Hepatocyte (in vitro differentiated cells): ENCODE measurements at regions not wholly inside any gene's neighbourhood (a gene's known extent, or its start where the extent isn't known, plus 50 kb on each side); places are given as distances from the start of the nearest gene placed in this dataset.

Experiments used
- DNase-seq: peaks from one replicate; pipeline ENCODE4 v3.0.0-alpha.2; 2016; ENCODE audit warnings: low spot score
- H2AFZ ChIP-seq: fragments of 200-600 bp; sonication (generic); 2 replicates; pipeline ENCODE4 v1.6.0; 2016; ENCODE audit warnings: antibody characterized with exemption, mild to moderate bottlenecking
- H3K27ac ChIP-seq: fragments of 200-600 bp; sonication (generic); 2 replicates; pipeline ENCODE4 v1.5.1; 2016; ENCODE audit warnings: mild to moderate bottlenecking
- H3K27me3 ChIP-seq: fragments of 200-600 bp; sonication (generic); 2 replicates; pipeline ENCODE4 v1.6.1; 2016
- H3K36me3 ChIP-seq: fragments of 200-600 bp; sonication (generic); replicated peaks from 2 replicates; pipeline ENCODE4 v1.5.1; 2016; ENCODE audit warnings: low read depth; ENCODE audit not compliant: insufficient read depth
- H3K4me1 ChIP-seq: fragments of 200-600 bp; sonication (generic); 2 replicates; pipeline ENCODE4 v1.5.1; 2016; ENCODE audit warnings: mild to moderate bottlenecking, moderate library complexity; ENCODE audit not compliant: insufficient read depth
- H3K4me2 ChIP-seq: fragments of 200-600 bp; sonication (generic); 2 replicates; pipeline ENCODE4 v1.6.0; 2016
- H3K4me3 ChIP-seq: fragments of 200-600 bp; sonication (generic); 2 replicates; pipeline ENCODE4 v1.5.1; 2016; ENCODE audit warnings: mild to moderate bottlenecking
- H3K79me2 ChIP-seq: fragments of 200-600 bp; sonication (generic); 2 replicates; pipeline ENCODE4 v1.6.0; 2017; ENCODE audit warnings: mild to moderate bottlenecking
- H3K9me2 ChIP-seq: fragments of 200-600 bp; sonication (generic); replicated peaks from 2 replicates; pipeline ENCODE4 v1.6.0; 2017; ENCODE audit warnings: mild to moderate bottlenecking; ENCODE audit not compliant: insufficient read depth
- H3K9me3 ChIP-seq: fragments of 200-600 bp; sonication (generic); 2 replicates; pipeline ENCODE4 v1.5.1; 2016; ENCODE audit warnings: low read depth, mild to moderate bottlenecking
- H4K20me1 ChIP-seq: fragments of 200-600 bp; sonication (generic); 2 replicates; pipeline ENCODE4 v1.6.0; 2016; ENCODE audit warnings: mild to moderate bottlenecking; ENCODE audit not compliant: insufficient read depth, poor library complexity, severe bottlenecking
- EZH2 ChIP-seq: fragments of 200-600 bp; sonication (generic); IDR thresholded peaks from 2 replicates; pipeline ENCODE4 v1.6.1; 2016; ENCODE audit warnings: antibody characterized with exemption, mild to moderate bottlenecking, borderline replicate concordance
- EZH2phosphoT487 ChIP-seq: fragments of 200-600 bp; sonication (generic); IDR thresholded peaks from one replicate; pipeline ENCODE4 v1.6.1; 2018; ENCODE audit warnings: antibody characterized with exemption, mild to moderate bottlenecking, low read depth, moderate library complexity; ENCODE audit not compliant: unreplicated experiment, severe bottlenecking
- WGBS: methylation state at CpG from one replicate; pipeline ENCODE4 v1.1.6; 2016; ENCODE audit warnings: low lambda C conversion rate; ENCODE audit errors: missing lambda C conversion rate; 5-methylcytosine and 5-hydroxymethylcytosine counted together
- TF ChIP-seq, protein P1 (sequence below): fragments of 200-600 bp; sonication (generic); IDR thresholded peaks from 2 replicates; pipeline ENCODE4 v1.5.1; 2016; ENCODE audit warnings: antibody characterized with exemption, mild to moderate bottlenecking; ENCODE audit not compliant: poor library complexity

DNA sequence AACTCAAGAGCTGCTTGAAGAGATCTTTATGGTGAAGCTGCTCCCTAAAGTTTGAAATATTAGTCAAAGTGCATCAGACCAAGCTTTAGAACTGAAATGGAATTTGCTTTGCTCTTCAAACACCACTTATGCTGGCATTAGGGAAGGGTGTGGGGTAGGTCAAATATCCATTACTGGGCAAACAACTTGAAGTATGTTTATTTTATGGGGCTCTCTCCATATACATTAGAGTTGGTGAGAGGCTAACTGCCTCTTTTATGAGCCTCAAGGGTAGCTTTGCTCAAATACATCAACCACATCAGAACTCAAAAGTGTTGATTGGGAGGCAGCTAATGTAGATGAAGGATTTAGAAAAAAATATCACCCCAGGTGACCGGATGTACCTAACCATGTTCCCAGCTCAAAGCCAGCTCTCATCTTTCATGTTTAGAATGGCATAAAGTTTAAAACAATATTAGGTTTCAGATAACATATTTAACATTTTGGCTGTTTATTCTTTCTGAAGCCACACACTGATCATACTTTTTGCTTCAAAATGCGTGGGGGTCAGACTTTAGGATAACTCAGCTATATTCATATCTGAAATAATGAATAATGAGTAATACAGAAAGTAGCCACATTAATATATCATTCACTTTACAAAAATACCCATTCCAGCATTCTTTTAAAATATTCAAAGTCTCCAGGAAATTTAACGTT, 318.6 kb downstream of the PTEN start:
- H3K79me2 ChIP-seq = no peaks in the 10 kb centered on the region
- no peaks in the 10 kb centered on the region for H3K27me3 ChIP-seq
- no peaks in the 10 kb centered on the region for H4K20me1 ChIP-seq
- H3K27ac ChIP-seq = peak overlapping the region; percentile 53
- H3K4me1 ChIP-seq = peaks cover 37% of the 10 kb centered on the region
- H2AFZ ChIP-seq = no peak overlapping the region
- DNase-seq = no peak
- no peak overlapping the region for H3K4me3 ChIP-seq
- H3K36me3 ChIP-seq = no peaks in the 10 kb centered on the region
- no peaks in the 10 kb centered on the region for H3K9me2 ChIP-seq
- H3K9me3 ChIP-seq = no peaks in the 10 kb centered on the region
- WGBS = 68% methylated on average over 3 of the region's 3 CpGs
- TF ChIP-seq, protein P1, sequence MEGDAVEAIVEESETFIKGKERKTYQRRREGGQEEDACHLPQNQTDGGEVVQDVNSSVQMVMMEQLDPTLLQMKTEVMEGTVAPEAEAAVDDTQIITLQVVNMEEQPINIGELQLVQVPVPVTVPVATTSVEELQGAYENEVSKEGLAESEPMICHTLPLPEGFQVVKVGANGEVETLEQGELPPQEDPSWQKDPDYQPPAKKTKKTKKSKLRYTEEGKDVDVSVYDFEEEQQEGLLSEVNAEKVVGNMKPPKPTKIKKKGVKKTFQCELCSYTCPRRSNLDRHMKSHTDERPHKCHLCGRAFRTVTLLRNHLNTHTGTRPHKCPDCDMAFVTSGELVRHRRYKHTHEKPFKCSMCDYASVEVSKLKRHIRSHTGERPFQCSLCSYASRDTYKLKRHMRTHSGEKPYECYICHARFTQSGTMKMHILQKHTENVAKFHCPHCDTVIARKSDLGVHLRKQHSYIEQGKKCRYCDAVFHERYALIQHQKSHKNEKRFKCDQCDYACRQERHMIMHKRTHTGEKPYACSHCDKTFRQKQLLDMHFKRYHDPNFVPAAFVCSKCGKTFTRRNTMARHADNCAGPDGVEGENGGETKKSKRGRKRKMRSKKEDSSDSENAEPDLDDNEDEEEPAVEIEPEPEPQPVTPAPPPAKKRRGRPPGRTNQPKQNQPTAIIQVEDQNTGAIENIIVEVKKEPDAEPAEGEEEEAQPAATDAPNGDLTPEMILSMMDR = no peak
- no peak for TF ChIP-seq EZH2
- no peak for TF ChIP-seq EZH2phosphoT487
- no peak overlapping the region for H3K4me2 ChIP-seq

DNA sequence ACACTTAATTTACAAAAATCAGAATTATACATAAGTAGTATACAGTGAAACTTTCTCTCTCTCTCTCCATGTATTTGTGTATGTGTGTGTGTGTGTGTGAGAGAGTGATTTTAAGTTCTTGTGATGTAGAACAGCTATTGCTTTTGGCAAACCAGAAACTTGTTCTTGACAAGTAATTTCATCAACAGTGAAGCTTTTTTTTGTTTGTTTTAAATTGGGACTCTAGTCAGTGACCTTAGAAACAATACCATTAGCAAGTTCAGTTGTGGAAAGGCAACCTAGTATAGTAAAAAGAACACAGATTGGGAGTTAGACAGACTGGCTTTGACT, 319.1 kb downstream of the PTEN start:
- Histone ChIP-seq H3K4me3 (no peak overlapping the region), H3K4me2 (no peak overlapping the region), H3K4me1 (peaks cover 37% of the 10 kb centered on the region), H2AFZ (no peak overlapping the region), H3K9me3 (no peaks in the 10 kb centered on the region), H3K9me2 (no peaks in the 10 kb centered on the region), H3K79me2 (no peaks in the 10 kb centered on the region), H3K27me3 (no peaks in the 10 kb centered on the region), H3K27ac (peak overlapping the region; percentile 53), H3K36me3 (no peaks in the 10 kb centered on the region), H4K20me1 (no peaks in the 10 kb centered on the region)
- DNase-seq = no peak
- TF ChIP-seq EZH2 (no peak), EZH2phosphoT487 (no peak)
- TF ChIP-seq, protein P1 = no peak

DNA sequence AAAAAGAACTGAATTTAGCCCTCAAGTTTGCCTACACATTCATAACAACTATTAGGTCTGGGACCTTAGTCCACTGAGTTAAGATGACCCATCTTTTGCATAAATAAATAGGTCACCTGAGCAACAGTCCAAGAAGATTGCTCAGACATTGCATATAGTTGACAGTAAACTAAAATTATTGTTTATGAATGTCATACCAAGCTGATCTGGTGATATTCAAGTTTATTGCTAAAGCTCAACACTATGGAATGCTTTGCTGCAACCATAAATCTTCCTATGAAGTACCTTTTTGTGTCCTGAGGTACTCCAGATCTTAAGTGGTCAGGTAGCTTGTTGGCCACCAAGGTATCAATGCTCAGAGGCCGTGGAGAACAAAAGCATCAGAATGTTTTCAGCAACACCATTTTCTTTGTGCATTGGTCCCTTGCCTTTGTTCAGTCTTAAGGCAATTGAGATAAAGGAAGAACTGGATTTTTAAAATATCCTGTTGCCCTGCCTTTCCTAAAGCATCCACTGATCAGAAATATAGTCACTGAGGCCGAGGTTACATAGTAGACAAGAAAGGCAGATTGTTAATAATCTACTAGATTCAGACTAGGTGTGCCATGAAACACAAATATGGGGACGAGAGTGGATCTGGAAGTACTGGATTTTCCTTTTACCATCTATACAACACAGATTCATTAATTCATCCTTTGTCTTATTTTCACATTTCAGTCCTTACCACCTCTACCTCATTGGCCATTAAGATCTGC, 321.3 kb downstream of the PTEN start:
- 76% methylated on average over 3 of the region's 3 CpGs for WGBS
- Histone ChIP-seq H3K4me1 (peaks cover 37% of the 10 kb centered on the region), H2AFZ (no peak overlapping the region), H3K4me3 (no peak overlapping the region), H3K36me3 (no peaks in the 10 kb centered on the region), H4K20me1 (no peaks in the 10 kb centered on the region), H3K9me2 (no peaks in the 10 kb centered on the region), H3K27me3 (no peaks in the 10 kb centered on the region), H3K27ac (peak overlapping the region; percentile 37), H3K4me2 (no peak overlapping the region), H3K79me2 (no peaks in the 10 kb centered on the region), H3K9me3 (no peaks in the 10 kb centered on the region)
- TF ChIP-seq EZH2 (no peak), EZH2phosphoT487 (no peak)
- TF ChIP-seq, protein P1 = no peak
- no peak for DNase-seq
